Gastrocnemius medialis (tissue), 4 donors: ENCODE measurements at regions not wholly inside any gene's neighbourhood (a gene's known extent, or its start where the extent isn't known, plus 50 kb on each side); places are given as distances from the start of the nearest gene placed in this dataset.

Experiments used
- CTCF ChIP-seq, 5 experiments: fragments of 450-650 bp in 3 of 5; fragments of 200-600 bp in 2 of 5; sonication (generic) in 2 of 5; IDR thresholded peaks in 4 of 5; conservative IDR thresholded peaks in 1 of 5; 1 replicate in 4 of 5; 2 replicates in 1 of 5; pipeline ENCODE4 v1.5.1; 2016 to 2019; ENCODE audit warnings: antibody characterized with exemption in 5 of 5, mild to moderate bottlenecking in 3 of 5, moderate library complexity in 3 of 5
- POLR2A ChIP-seq, 2 donors: fragments of 450-650 bp; IDR thresholded peaks; one replicate each; pipeline ENCODE4 v1.6.1; 2017; ENCODE audit warnings: antibody characterized with exemption in 2 of 2, mild to moderate bottlenecking in 2 of 2, moderate library complexity in 2 of 2

- TF ChIP-seq CTCF (IDR thresholded peaks at IDR 0.05 in 4 of 5, conservative IDR thresholded peaks at IDR 0.05 in 1 of 5) (no peak), POLR2A (IDR thresholded peaks at IDR 0.05) (no peak)
Observed at GRCh38 chr16:55981557-55981956, 106.4 kb upstream of the CES5A start.
